Right forelimb (tissue), 1 donor: ENCODE measurements at regions not wholly inside any gene's neighbourhood (a gene's known extent, or its start where the extent isn't known, plus 50 kb on each side); places are given as distances from the start of the nearest gene placed in this dataset.
"Not testable (repeated sequence)": the region's sequence is repeated elsewhere in the genome, so short reads cannot be mapped to it uniquely, and the experiment has no call there.

Experiments
- DNase-seq: peaks from one replicate; pipeline ENCODE4 v3.0.0-alpha.2; 2018

- no peak for DNase-seq
Measured at GRCh38 chr7:115240242-115240641, 318.3 kb downstream of the MDFIC start.

GRCh38 chr7:115235075-115235474, 313.2 kb downstream of the MDFIC start:
- no peak for DNase-seq

- DNase-seq: no peak
Measured at GRCh38 chr7:115233809-115234208, 311.9 kb downstream of the MDFIC start.

GRCh38 chr7:115232041-115232440, 310.1 kb downstream of the MDFIC start:
- DNase-seq: no peak

GRCh38 chr7:115230882-115231571, 309.1 kb downstream of the MDFIC start:
- DNase-seq: no peak

- DNase-seq: no peak
Measured at GRCh38 chr7:115229401-115230105, 307.7 kb downstream of the MDFIC start.

- no peak for DNase-seq
Measured at GRCh38 chr7:115227473-115228235, 305.8 kb downstream of the MDFIC start.

- DNase-seq: no peak
Measured at GRCh38 chr7:115226410-115226809, 304.5 kb downstream of the MDFIC start.

GRCh38 chr7:115224922-115225321, 303.0 kb downstream of the MDFIC start:
- DNase-seq: no peak

GRCh38 chr7:115223959-115224358, 302.1 kb downstream of the MDFIC start:
- no peak for DNase-seq

GRCh38 chr7:115221456-115221855, 299.6 kb downstream of the MDFIC start:
- no peak for DNase-seq

GRCh38 chr7:115218076-115218475, 296.2 kb downstream of the MDFIC start:
- no peak for DNase-seq

GRCh38 chr7:115217373-115217772, 295.5 kb downstream of the MDFIC start:
- DNase-seq: no peak

- DNase-seq: no peak
Measured at GRCh38 chr7:115216652-115217051, 294.8 kb downstream of the MDFIC start.

GRCh38 chr7:115211171-115211570, 289.3 kb downstream of the MDFIC start:
- DNase-seq: no peak

GRCh38 chr7:115210552-115210951, 288.7 kb downstream of the MDFIC start:
- DNase-seq: no peak

- DNase-seq: no peak
Measured at GRCh38 chr7:115208710-115209560, 287.0 kb downstream of the MDFIC start.

GRCh38 chr7:115206374-115206773, 284.5 kb downstream of the MDFIC start:
- not testable (repeated sequence) for DNase-seq

- DNase-seq: no peak
Measured at GRCh38 chr7:115198143-115198542, 276.2 kb downstream of the MDFIC start.

- DNase-seq: no peak
Measured at GRCh38 chr7:115195208-115195607, 273.3 kb downstream of the MDFIC start.

- no peak for DNase-seq
Measured at GRCh38 chr7:115191526-115191925, 269.6 kb downstream of the MDFIC start.

- DNase-seq: no peak
Measured at GRCh38 chr7:115183431-115184057, 261.6 kb downstream of the MDFIC start.
